PC-9 (cell line): ENCODE measurements at regions not wholly inside any gene's neighbourhood (a gene's known extent, or its start where the extent isn't known, plus 50 kb on each side); places are given as distances from the start of the nearest gene placed in this dataset.

Experiments
- BruUV-seq: library from RNA; stranded (reverse); fragments of 400-500 nt; replicated peaks from 2 replicates; lab custom pipeline; 2021; lab: Mats Ljungman, UMichigan
- CTCF ChIA-PET: fragments of 300-600 bp; sonication (Branson Sonifier 250); formaldehyde crosslinking; loops from one replicate; lab custom pipeline; 2022; ENCODE audit warnings: antibody characterized with exemption; lab: Charles Lee
- POLR2A ChIA-PET: fragments of 300-600 bp; sonication (Branson Sonifier 250); formaldehyde crosslinking; loops from one replicate; lab custom pipeline; 2022; ENCODE audit warnings: antibody characterized with exemption; ENCODE audit not compliant: unreplicated experiment; lab: Charles Lee
- DNase-seq, 2 experiments: peaks; one replicate each; pipeline versions ENCODE4 v3.0.0 to v3.0.0-alpha.2; 2015 to 2022; ENCODE audit warnings: mixed read lengths in 1 of 2
- H2AFZ ChIP-seq: fragments of 200-600 bp; sonication (generic); 2 replicates; pipeline ENCODE4 v1.8.1; 2017; ENCODE audit warnings: antibody characterized with exemption
- H3F3A ChIP-seq: fragments of 200-600 bp; sonication (generic); 2 replicates; pipeline ENCODE4 v1.8.1; 2017; ENCODE audit warnings: antibody characterized with exemption, mild to moderate bottlenecking, low read depth; ENCODE audit not compliant: insufficient read depth
- H3K27ac ChIP-seq: fragments of 200-600 bp; sonication (generic); 2 replicates; pipeline ENCODE4 v1.6.1; 2016; ENCODE audit warnings: mixed run types
- H3K27me3 ChIP-seq: fragments of 200-600 bp; sonication (generic); 2 replicates; pipeline ENCODE4 v1.6.1; 2016; ENCODE audit warnings: low read depth, mixed run types; ENCODE audit not compliant: insufficient read depth
- H3K36me3 ChIP-seq: fragments of 200-600 bp; sonication (generic); 2 replicates; pipeline ENCODE4 v1.6.1; 2016; ENCODE audit warnings: low read depth, mixed run types
- H3K4me1 ChIP-seq: fragments of 200-600 bp; sonication (generic); replicated peaks from 2 replicates; pipeline ENCODE4 v1.6.1; 2016; ENCODE audit warnings: mixed run types; ENCODE audit not compliant: insufficient read depth
- H3K4me2 ChIP-seq: fragments of 200-600 bp; sonication (generic); 2 replicates; pipeline ENCODE4 v1.6.1; 2017; ENCODE audit warnings: mixed run types
- H3K4me3 ChIP-seq: fragments of 200-600 bp; sonication (generic); 2 replicates; pipeline ENCODE4 v1.6.1; 2016; ENCODE audit warnings: mixed run types
- H3K79me2 ChIP-seq: fragments of 200-600 bp; sonication (generic); 2 replicates; pipeline ENCODE4 v1.6.1; 2017; ENCODE audit warnings: low read depth, mixed run types
- H3K9me2 ChIP-seq: fragments of 200-600 bp; sonication (generic); 2 replicates; pipeline ENCODE4 v1.8.1; 2017; ENCODE audit warnings: mild to moderate bottlenecking; ENCODE audit not compliant: insufficient read depth
- H3K9me3 ChIP-seq: fragments of 200-600 bp; sonication (generic); 2 replicates; pipeline ENCODE4 v1.8.1; 2016; ENCODE audit warnings: low read depth; ENCODE audit not compliant: insufficient read depth
- H4K20me1 ChIP-seq: fragments of 200-600 bp; sonication (generic); 2 replicates; pipeline ENCODE4 v1.8.1; 2017; ENCODE audit not compliant: insufficient read depth
- EZH2 ChIP-seq: fragments of 200-600 bp; sonication (generic); IDR thresholded peaks from 2 replicates; pipeline ENCODE4 v1.8.0; 2017; ENCODE audit warnings: antibody characterized with exemption, low read depth
- intact Hi-C: fragments of 100-400 bp; cut with micrococcal nuclease; formaldehyde crosslinking; loops from one replicate; pipeline ENCODE4 v1.10.0; 2022; ENCODE audit not compliant: unreplicated experiment
- TF ChIP-seq, protein P1 (sequence below): fragments of 200-600 bp; sonication (generic); conservative IDR thresholded peaks from 2 replicates; pipeline ENCODE4 v1.6.1; 2017; ENCODE audit warnings: mixed run types, antibody characterized with exemption, mild to moderate bottlenecking, moderate library complexity

DNA sequence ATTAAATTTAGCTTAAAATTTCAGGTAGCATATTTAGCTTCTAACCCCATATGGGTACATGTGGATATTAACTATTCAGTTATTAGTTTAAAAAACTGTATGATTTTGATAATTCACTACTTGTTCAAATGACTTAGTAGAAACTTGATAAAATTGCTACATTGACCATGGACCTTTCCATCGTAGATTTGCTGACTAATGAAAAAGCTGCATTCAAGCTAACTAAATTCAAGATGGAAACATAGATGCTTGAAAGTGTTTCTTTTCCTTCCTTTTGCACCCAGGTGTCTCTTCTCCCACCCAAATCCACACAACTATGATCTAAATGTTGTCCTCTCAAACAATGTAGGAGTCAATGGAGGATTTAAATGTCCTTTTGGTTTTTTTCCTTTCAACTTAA, 439.2 kb downstream of the TBC1D4 start:
- H3K4me1 ChIP-seq: no peaks in the 10 kb centered on the region
- H3K79me2 ChIP-seq: no peaks in the 10 kb centered on the region
- no peaks in the 10 kb centered on the region for H3K9me3 ChIP-seq
- H3K4me2 ChIP-seq: no peak overlapping the region
- no peaks in the 10 kb centered on the region for H3K9me2 ChIP-seq
- no peak for TF ChIP-seq EZH2
- TF ChIP-seq, protein P1, sequence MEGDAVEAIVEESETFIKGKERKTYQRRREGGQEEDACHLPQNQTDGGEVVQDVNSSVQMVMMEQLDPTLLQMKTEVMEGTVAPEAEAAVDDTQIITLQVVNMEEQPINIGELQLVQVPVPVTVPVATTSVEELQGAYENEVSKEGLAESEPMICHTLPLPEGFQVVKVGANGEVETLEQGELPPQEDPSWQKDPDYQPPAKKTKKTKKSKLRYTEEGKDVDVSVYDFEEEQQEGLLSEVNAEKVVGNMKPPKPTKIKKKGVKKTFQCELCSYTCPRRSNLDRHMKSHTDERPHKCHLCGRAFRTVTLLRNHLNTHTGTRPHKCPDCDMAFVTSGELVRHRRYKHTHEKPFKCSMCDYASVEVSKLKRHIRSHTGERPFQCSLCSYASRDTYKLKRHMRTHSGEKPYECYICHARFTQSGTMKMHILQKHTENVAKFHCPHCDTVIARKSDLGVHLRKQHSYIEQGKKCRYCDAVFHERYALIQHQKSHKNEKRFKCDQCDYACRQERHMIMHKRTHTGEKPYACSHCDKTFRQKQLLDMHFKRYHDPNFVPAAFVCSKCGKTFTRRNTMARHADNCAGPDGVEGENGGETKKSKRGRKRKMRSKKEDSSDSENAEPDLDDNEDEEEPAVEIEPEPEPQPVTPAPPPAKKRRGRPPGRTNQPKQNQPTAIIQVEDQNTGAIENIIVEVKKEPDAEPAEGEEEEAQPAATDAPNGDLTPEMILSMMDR: no peak
- no TSS peak for BruUV-seq
- no peaks in the 10 kb centered on the region for H4K20me1 ChIP-seq
- no peak overlapping the region for H3K27ac ChIP-seq
- ChIA-PET CTCF (no interaction called here), POLR2A (no interaction called here)
- H3K4me3 ChIP-seq: no peak overlapping the region
- H3F3A ChIP-seq: no peaks in the 10 kb centered on the region
- H3K36me3 ChIP-seq: no peaks in the 10 kb centered on the region
- no peak overlapping the region for H2AFZ ChIP-seq
- no peaks in the 10 kb centered on the region for H3K27me3 ChIP-seq
- DNase-seq: no peak
- intact Hi-C loops: no loop called here

DNA sequence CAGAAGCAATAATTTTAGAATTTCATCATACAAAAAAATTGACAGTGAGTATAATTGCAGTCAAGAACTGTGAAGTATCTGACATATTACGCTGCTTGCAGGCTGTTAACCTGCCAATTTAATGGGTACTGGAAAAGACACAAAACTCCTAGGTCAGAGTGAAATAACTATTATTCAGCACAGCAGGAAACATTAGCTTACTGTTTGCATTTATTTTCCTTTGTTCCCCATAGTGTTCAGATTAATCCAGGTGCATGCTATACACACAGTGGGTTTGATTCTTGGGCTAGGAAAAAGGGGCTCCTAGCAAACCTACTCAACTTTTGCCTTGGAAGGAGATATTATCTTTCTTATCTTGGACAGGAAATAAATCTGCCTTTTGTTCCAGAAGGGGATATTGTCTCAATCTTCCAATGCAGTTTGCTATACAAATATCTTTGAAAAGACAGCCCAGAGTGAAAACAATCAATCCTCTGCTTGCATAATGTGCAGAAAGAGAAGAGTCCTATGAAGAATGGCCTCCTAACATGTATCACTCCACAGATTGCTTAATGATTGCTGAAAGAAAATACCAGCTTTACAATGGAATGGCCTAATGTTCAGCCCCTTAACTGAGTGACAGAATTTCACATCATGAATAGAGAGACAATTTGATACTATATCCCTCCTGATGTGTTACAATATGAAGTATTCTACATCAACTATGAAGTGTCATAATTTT, 443.4 kb downstream of the TBC1D4 start:
- Histone ChIP-seq H3K36me3 (no peaks in the 10 kb centered on the region), H3K4me3 (no peak overlapping the region), H3K4me1 (no peaks in the 10 kb centered on the region), H3K79me2 (no peaks in the 10 kb centered on the region), H2AFZ (no peak overlapping the region), H3F3A (no peaks in the 10 kb centered on the region), H3K9me3 (no peaks in the 10 kb centered on the region), H3K27ac (no peak overlapping the region), H3K9me2 (no peaks in the 10 kb centered on the region), H3K27me3 (no peaks in the 10 kb centered on the region), H4K20me1 (no peaks in the 10 kb centered on the region), H3K4me2 (no peak overlapping the region)
- no peak for DNase-seq
- BruUV-seq: no TSS peak
- intact Hi-C loops: no loop called here
- no peak for TF ChIP-seq EZH2
- TF ChIP-seq, protein P1: no peak
- POLR2A ChIA-PET: no interaction called here
- CTCF ChIA-PET: no interaction called here

DNA sequence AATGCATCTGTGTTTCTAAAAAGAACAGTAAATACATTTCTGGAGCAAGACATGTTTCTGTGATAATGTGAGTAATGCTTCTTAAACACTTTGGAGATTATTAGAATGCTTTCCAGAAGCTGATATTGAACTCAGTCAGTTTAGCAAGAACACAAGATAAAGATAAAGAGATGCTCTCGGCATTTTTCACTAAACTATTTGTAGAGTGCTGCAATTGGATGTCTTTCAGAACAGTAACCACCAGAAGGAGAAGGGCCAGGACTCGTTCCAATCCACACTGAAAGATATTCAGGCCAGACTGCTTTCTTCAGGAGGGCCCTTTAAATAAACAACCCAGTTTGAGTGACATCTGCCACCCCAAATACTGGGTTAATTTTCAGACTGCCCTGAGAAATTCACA, 456.0 kb downstream of the TBC1D4 start:
- no peaks in the 10 kb centered on the region for H4K20me1 ChIP-seq
- POLR2A ChIA-PET: no interaction called here
- H3K79me2 ChIP-seq: no peaks in the 10 kb centered on the region

More for the DNA sequence above, 456.0 kb downstream of the TBC1D4 start:
- H3K4me3 ChIP-seq: no peak overlapping the region
- no peaks in the 10 kb centered on the region for H3K4me1 ChIP-seq
- H3K4me2 ChIP-seq: no peak overlapping the region
- H3K27ac ChIP-seq: no peak overlapping the region
- H3K27me3 ChIP-seq: no peaks in the 10 kb centered on the region
- H3K36me3 ChIP-seq: no peaks in the 10 kb centered on the region
- TF ChIP-seq EZH2: no peak
- TF ChIP-seq, protein P1: no peak
- no peaks in the 10 kb centered on the region for H3F3A ChIP-seq
- no peak overlapping the region for H2AFZ ChIP-seq
- CTCF ChIA-PET: no interaction called here
- BruUV-seq: no TSS peak
- no peak for DNase-seq
- no peaks in the 10 kb centered on the region for H3K9me3 ChIP-seq
- intact Hi-C loops: no loop called here
- no peaks in the 10 kb centered on the region for H3K9me2 ChIP-seq
